ENCODE measurements at regions not wholly inside any gene's neighbourhood (a gene's known extent, or its start where the extent isn't known, plus 50 kb on each side); places are given as distances from the start of the nearest gene placed in this dataset.

- TF ChIP-seq POLR2AphosphoS5 (IDR thresholded peaks at IDR 0.05) (no peak), CTCF (IDR thresholded peaks at IDR 0.05) (no peak)
Measured at GRCh38 chr21:22223385-22223784, 1225.2 kb downstream of the NCAM2 start.

Measured in suprapubic skin (tissue), 3 donors.